Astrocyte of the cerebellum (primary cell): ENCODE measurements at regions not wholly inside any gene's neighbourhood (a gene's known extent, or its start where the extent isn't known, plus 50 kb on each side); places are given as distances from the start of the nearest gene placed in this dataset.

Source experiments
- DNase-seq: peaks from one replicate; pipeline ENCODE4 v3.0.0-alpha.2; 2011; ENCODE audit warnings: low read depth
- H3K4me3 ChIP-seq: 2 replicates; pipeline ENCODE4 v1.5.1; 2011; ENCODE audit warnings: mild to moderate bottlenecking, low read depth, low read length, moderate library complexity
- CTCF ChIP-seq: IDR thresholded peaks from 2 replicates; pipeline ENCODE4 v1.5.1; 2012; ENCODE audit warnings: low read length, low read depth, moderate library complexity, mild to moderate bottlenecking; ENCODE audit errors: missing control alignments
- in situ Hi-C: cut with HindIII; loops from 2 replicates; pipeline ENCODE4 v1.10.0; 2017; ENCODE audit warnings: low sequenced_read_pairs

DNA sequence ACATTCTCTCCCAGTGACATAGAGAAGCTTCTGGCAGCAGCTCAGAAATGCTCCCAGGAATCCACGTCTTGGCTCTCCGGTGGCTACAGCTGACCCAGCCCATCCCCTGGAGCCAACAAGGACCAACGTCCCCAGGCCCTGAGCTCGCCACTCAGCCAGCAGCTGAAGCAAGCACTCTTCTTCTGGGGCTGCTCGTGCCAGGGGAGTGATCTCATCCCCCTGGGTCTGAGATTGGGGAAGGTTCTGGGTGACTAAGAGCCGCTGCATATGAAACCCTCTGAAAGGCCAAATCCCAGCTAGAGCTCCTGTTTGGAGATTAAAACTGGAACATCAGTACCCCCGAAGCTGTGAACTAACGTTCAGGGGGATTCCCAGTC, 487.9 kb downstream of the NPHP4 start:
- TF ChIP-seq CTCF = no peak
- DNase-seq = no peak
- no peak overlapping the region for H3K4me3 ChIP-seq
- in situ Hi-C loops = no loop called here

- no peak for DNase-seq
- in situ Hi-C loops = no loop called here
- TF ChIP-seq CTCF = no peak
- no peak overlapping the region for H3K4me3 ChIP-seq
Measured at GRCh38 chr1:5503556-5504363, 488.5 kb downstream of the NPHP4 start.

DNA sequence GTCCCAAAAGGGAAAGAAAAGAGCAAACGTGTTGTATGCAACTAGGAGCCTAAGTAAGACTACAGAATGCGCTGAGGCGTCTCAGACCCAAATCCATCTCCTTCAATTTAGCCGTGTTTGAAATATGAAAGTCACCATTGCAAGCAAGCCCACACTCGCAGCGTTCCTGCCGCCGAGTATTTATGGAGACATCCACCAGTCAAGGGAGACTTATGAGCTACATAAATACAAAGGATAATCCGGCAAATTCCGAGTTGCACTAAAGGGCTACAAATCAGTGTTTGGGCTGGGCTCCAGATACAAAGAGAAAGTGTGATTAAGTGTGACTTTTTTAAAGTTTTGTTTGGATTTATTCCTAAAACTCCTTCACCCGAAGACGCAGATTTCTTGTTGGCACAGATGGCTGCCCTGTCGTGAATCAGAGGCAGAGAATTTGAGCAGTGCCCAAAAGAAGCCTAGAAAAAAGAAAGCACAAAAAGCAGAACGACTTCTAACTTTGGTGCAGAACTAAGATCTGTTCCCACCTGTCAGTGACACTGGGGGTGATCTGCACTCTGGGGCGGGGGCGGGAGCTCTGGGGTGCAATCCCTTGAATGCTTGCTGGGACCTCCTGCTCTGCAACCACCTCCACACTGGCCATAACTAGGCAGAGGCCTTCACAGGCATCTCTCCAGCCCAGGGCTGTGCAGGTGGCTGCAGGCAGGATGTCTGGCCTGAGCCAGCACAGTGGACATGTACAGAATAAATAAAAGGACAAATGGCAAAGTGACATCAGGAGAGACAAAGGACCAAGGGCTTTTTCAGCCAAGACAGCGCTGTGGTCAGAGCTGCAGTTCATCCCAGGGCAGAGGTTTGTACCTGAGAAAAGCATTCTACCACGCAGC, 489.7 kb downstream of the NPHP4 start:
- in situ Hi-C loops = no loop called here
- H3K4me3 ChIP-seq = no peak overlapping the region
- no peak for TF ChIP-seq CTCF
- DNase-seq = no peak

- no peak overlapping the region for H3K4me3 ChIP-seq
- no peak for TF ChIP-seq CTCF
- DNase-seq = no peak
- in situ Hi-C loops = no loop called here
Measured at GRCh38 chr1:5501206-5501930, 490.9 kb downstream of the NPHP4 start.

- no peak for TF ChIP-seq CTCF
- no peak overlapping the region for H3K4me3 ChIP-seq
- DNase-seq = no peak
- in situ Hi-C loops = no loop called here
Measured at GRCh38 chr1:5500541-5500940, 491.7 kb downstream of the NPHP4 start.

DNA sequence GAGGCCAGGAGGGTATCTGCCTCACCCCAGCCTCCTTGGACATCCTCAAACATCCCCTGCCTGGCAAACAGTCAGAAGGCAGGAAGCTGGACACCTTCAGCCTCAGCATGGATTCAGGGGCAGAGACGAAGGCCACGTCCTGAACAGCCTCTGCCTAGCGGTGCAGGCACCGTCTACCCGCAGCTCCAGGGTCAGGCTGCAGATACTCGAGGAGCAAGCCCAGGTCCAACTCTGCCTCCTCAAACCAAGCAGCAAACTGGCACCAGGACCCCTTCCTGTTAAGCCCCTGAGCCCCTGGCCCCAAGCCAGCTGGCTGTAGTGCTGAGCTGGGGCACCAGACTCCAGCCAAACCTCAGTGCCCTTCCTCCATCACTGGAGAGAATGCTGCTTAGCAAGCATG, 494.7 kb downstream of the NPHP4 start:
- no peak overlapping the region for H3K4me3 ChIP-seq
- no peak for TF ChIP-seq CTCF
- no peak for DNase-seq
- in situ Hi-C loops = no loop called here
